HK-2 (cell line): ENCODE measurements at regions not wholly inside any gene's neighbourhood (a gene's known extent, or its start where the extent isn't known, plus 50 kb on each side); places are given as distances from the start of the nearest gene placed in this dataset.
A peak's percentile ranks its signal among the peaks of the same experiment; 100 is the strongest.
"Not testable (repeated sequence)": the region's sequence is repeated elsewhere in the genome, so short reads cannot be mapped to it uniquely, and the experiment has no call there.

ENCODE experiments used
- DNase-seq: peaks from one replicate; pipeline ENCODE4 v3.0.0-alpha.2; 2018; ENCODE audit not compliant: unreplicated experiment

GRCh38 chr18:49694402-49694801, 118.9 kb downstream of the ACAA2 start:
- no peak for DNase-seq

GRCh38 chr18:49693717-49694005, 119.7 kb downstream of the ACAA2 start:
- no peak for DNase-seq

GRCh38 chr18:49692906-49693716, 120.2 kb downstream of the ACAA2 start:
- no peak for DNase-seq

GRCh38 chr18:49691177-49691608, 122.1 kb downstream of the ACAA2 start:
- peak; percentile 48 for DNase-seq

GRCh38 chr18:49690312-49690711, 123.0 kb downstream of the ACAA2 start:
- DNase-seq = peak; percentile 17

- no peak for DNase-seq
These were observed 123.5 kb downstream of the LIPG start for GRCh38 chr18:49685231-49685942.

GRCh38 chr18:49682803-49683190, 120.9 kb downstream of the LIPG start:
- not testable (repeated sequence) for DNase-seq

- no peak for DNase-seq
These were observed 120.4 kb downstream of the LIPG start for GRCh38 chr18:49682173-49682802.

GRCh38 chr18:49681387-49681786, 119.5 kb downstream of the LIPG start:
- DNase-seq = no peak

- no peak for DNase-seq
These were observed 116.6 kb downstream of the LIPG start for GRCh38 chr18:49678440-49678839.

GRCh38 chr18:49677762-49678413, 116.0 kb downstream of the LIPG start:
- no peak for DNase-seq

- no peak for DNase-seq
These were observed 115.2 kb downstream of the LIPG start for GRCh38 chr18:49677081-49677480.

- DNase-seq = no peak
These were observed 111.4 kb downstream of the LIPG start for GRCh38 chr18:49673281-49673680.

GRCh38 chr18:49672853-49673252, 111.0 kb downstream of the LIPG start:
- no peak for DNase-seq

GRCh38 chr18:49669403-49669802, 107.5 kb downstream of the LIPG start:
- DNase-seq = no peak

- no peak for DNase-seq
These were observed 106.9 kb downstream of the LIPG start for GRCh38 chr18:49668574-49669275.

GRCh38 chr18:49667462-49667861, 105.6 kb downstream of the LIPG start:
- DNase-seq = no peak

GRCh38 chr18:49666045-49666775, 104.4 kb downstream of the LIPG start:
- DNase-seq = no peak

GRCh38 chr18:49663899-49664890, 102.3 kb downstream of the LIPG start:
- no peak for DNase-seq

- DNase-seq = no peak
These were observed 100.6 kb downstream of the LIPG start for GRCh38 chr18:49662506-49662905.
